Type B pancreatic cell (in vitro differentiated cells): ENCODE measurements at regions not wholly inside any gene's neighbourhood (a gene's known extent, or its start where the extent isn't known, plus 50 kb on each side); places are given as distances from the start of the nearest gene placed in this dataset.

Source experiments
- DNase-seq: peaks from one replicate; pipeline ENCODE4 v3.0.0; 2021; ENCODE audit warnings: mixed read lengths; ENCODE audit not compliant: unreplicated experiment; ENCODE audit errors: extremely low spot score
- H3K27ac Mint-ChIP-seq: 2 replicates; pipeline ENCODE4 v1.8.0; 2021; ENCODE audit warnings: mild to moderate bottlenecking, mixed read lengths
- H3K27me3 Mint-ChIP-seq: 2 replicates; pipeline ENCODE4 v1.8.0; 2021; ENCODE audit warnings: mixed read lengths
- H3K36me3 Mint-ChIP-seq: 2 replicates; pipeline ENCODE4 v1.8.0; 2021; ENCODE audit warnings: mixed read lengths
- H3K4me1 Mint-ChIP-seq: one replicate; pipeline ENCODE4 v1.8.0; 2021; ENCODE audit warnings: mixed read lengths; ENCODE audit not compliant: unreplicated experiment
- H3K4me3 Mint-ChIP-seq: 2 replicates; pipeline ENCODE4 v1.8.0; 2021; ENCODE audit warnings: mild to moderate bottlenecking, mixed read lengths
- H3K9me3 Mint-ChIP-seq: 2 replicates; pipeline ENCODE4 v1.8.0; 2021; ENCODE audit warnings: mixed read lengths
- CTCF ChIP-seq: fragments of 200-600 bp; sonication (generic); conservative IDR thresholded peaks from 2 replicates; pipeline ENCODE4 v1.5.0; 2021; ENCODE audit warnings: antibody characterized with exemption, mild to moderate bottlenecking

- no peak for TF ChIP-seq CTCF
- no peak overlapping the region for H3K4me3 Mint-ChIP-seq
- H3K9me3 Mint-ChIP-seq = peaks cover 5% of the 10 kb centered on the region
- DNase-seq = no peak
- no peaks in the 10 kb centered on the region for H3K27me3 Mint-ChIP-seq
- no peaks in the 10 kb centered on the region for H3K36me3 Mint-ChIP-seq
- no peaks in the 10 kb centered on the region for H3K4me1 Mint-ChIP-seq
- no peak overlapping the region for H3K27ac Mint-ChIP-seq
Observed at GRCh38 chrX:27057883-27058282, 405.3 kb downstream of the PPP4R3C start.

GRCh38 chrX:27039332-27039731 is 423.8 kb downstream of the PPP4R3C start:
- Mint-ChIP-seq H3K4me1 (no peaks in the 10 kb centered on the region), H3K27me3 (no peaks in the 10 kb centered on the region), H3K36me3 (no peaks in the 10 kb centered on the region), H3K9me3 (no peaks in the 10 kb centered on the region), H3K27ac (no peak overlapping the region), H3K4me3 (no peak overlapping the region)
- DNase-seq = no peak
- no peak for TF ChIP-seq CTCF

GRCh38 chrX:27008486-27008885 is 454.7 kb downstream of the PPP4R3C start:
- no peak for TF ChIP-seq CTCF
- H3K9me3 Mint-ChIP-seq = no peaks in the 10 kb centered on the region
- no peaks in the 10 kb centered on the region for H3K36me3 Mint-ChIP-seq
- no peak for DNase-seq
- no peak overlapping the region for H3K4me3 Mint-ChIP-seq
- no peak overlapping the region for H3K27ac Mint-ChIP-seq
- no peaks in the 10 kb centered on the region for H3K4me1 Mint-ChIP-seq
- H3K27me3 Mint-ChIP-seq = no peaks in the 10 kb centered on the region

- TF ChIP-seq CTCF = no peak
- Mint-ChIP-seq H3K36me3 (no peaks in the 10 kb centered on the region), H3K27ac (no peak overlapping the region), H3K9me3 (peaks cover 4% of the 10 kb centered on the region), H3K4me3 (no peak overlapping the region), H3K4me1 (no peaks in the 10 kb centered on the region), H3K27me3 (no peaks in the 10 kb centered on the region)
- no peak for DNase-seq
Observed at GRCh38 chrX:26999634-27000033, 463.5 kb downstream of the PPP4R3C start.

DNA sequence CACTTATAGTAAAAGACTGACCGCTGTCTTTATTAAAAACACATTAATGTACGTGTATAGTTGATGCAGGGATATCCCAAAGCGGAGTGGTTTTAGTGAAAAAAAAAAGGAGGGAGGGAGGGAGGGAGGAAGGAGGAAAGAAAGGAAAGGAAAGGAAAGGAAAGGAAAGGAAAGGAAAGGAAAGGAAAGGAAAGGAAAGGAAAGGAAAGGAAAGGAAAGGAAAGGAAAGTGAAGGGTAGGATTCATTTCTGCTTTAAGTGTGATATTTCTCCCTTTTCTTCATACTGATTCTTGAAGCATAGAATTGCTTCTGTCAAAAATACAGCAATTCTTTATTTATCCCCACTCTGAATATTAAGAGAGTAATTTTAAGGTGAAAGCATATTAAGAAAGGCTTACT is 504.9 kb downstream of the PPP4R3C start:
- TF ChIP-seq CTCF = no peak
- Mint-ChIP-seq H3K4me3 (no peak overlapping the region), H3K9me3 (no peaks in the 10 kb centered on the region), H3K27me3 (no peaks in the 10 kb centered on the region), H3K36me3 (no peaks in the 10 kb centered on the region), H3K4me1 (no peaks in the 10 kb centered on the region), H3K27ac (no peak overlapping the region)
- DNase-seq = no peak

- Mint-ChIP-seq H3K36me3 (no peaks in the 10 kb centered on the region), H3K4me3 (no peak overlapping the region), H3K27ac (no peak overlapping the region), H3K4me1 (no peaks in the 10 kb centered on the region), H3K27me3 (no peaks in the 10 kb centered on the region), H3K9me3 (no peaks in the 10 kb centered on the region)
- no peak for TF ChIP-seq CTCF
- DNase-seq = no peak
Observed at GRCh38 chrX:26954029-26954428, 509.1 kb downstream of the PPP4R3C start.
